ENCODE measurements at regions not wholly inside any gene's neighbourhood (a gene's known extent, or its start where the extent isn't known, plus 50 kb on each side); places are given as distances from the start of the nearest gene placed in this dataset.

- Histone ChIP-seq H3K27me3 (ENCODE audit: control insufficient read depth, insufficient read depth, low read length) (peaks cover 10% of the 10 kb centered on the region), H3K4me3 (ENCODE audit: low read depth, low read length) (peak overlapping the region; percentile 15), H3K36me3 (ENCODE audit: control insufficient read depth, insufficient read depth, low read length) (no peaks in the 10 kb centered on the region)
- TF ChIP-seq CTCF (IDR thresholded peaks at IDR 0.05; ENCODE audit: insufficient read depth, low read length, poor library complexity, severe bottlenecking): no peak
- DNase-seq (ENCODE audit: low read depth): peak; percentile 37
These were observed 277.6 kb downstream of the GATA3 start for GRCh38 chr10:8331896-8332729.

- no peak for TF ChIP-seq CTCF (IDR thresholded peaks at IDR 0.05; ENCODE audit: insufficient read depth, low read length, poor library complexity, severe bottlenecking)
- Histone ChIP-seq H3K36me3 (ENCODE audit: control insufficient read depth, insufficient read depth, low read length) (no peaks in the 10 kb centered on the region), H3K4me3 (ENCODE audit: low read depth, low read length) (peak overlapping the region; percentile 15), H3K27me3 (ENCODE audit: control insufficient read depth, insufficient read depth, low read length) (peaks cover 10% of the 10 kb centered on the region)
- no peak for DNase-seq (ENCODE audit: low read depth)
These were observed 278.2 kb downstream of the GATA3 start for GRCh38 chr10:8332730-8333111.

GRCh38 chr10:8334631-8335030 is 280.1 kb downstream of the GATA3 start:
- no peak for DNase-seq (ENCODE audit: low read depth)
- no peaks in the 10 kb centered on the region for H3K36me3 ChIP-seq (ENCODE audit: control insufficient read depth, insufficient read depth, low read length)
- TF ChIP-seq CTCF (IDR thresholded peaks at IDR 0.05; ENCODE audit: insufficient read depth, low read length, poor library complexity, severe bottlenecking): no peak
- no peak overlapping the region for H3K4me3 ChIP-seq (ENCODE audit: low read depth, low read length)
- peaks cover 10% of the 10 kb centered on the region for H3K27me3 ChIP-seq (ENCODE audit: control insufficient read depth, insufficient read depth, low read length)

- no peak for DNase-seq (ENCODE audit: low read depth)
These were observed 282.3 kb downstream of the GATA3 start for GRCh38 chr10:8336629-8337331.

GRCh38 chr10:8337332-8337651 is 282.8 kb downstream of the GATA3 start:
- H3K4me3 ChIP-seq (ENCODE audit: low read depth, low read length): no peak overlapping the region
- H3K27me3 ChIP-seq (ENCODE audit: control insufficient read depth, insufficient read depth, low read length): peaks cover 4% of the 10 kb centered on the region
- TF ChIP-seq CTCF (IDR thresholded peaks at IDR 0.05; ENCODE audit: insufficient read depth, low read length, poor library complexity, severe bottlenecking): no peak
- H3K36me3 ChIP-seq (ENCODE audit: control insufficient read depth, insufficient read depth, low read length): no peaks in the 10 kb centered on the region
- DNase-seq (ENCODE audit: low read depth): no peak

More at GRCh38 chr10:8336629-8337331, 282.3 kb downstream of the GATA3 start:
- H3K27me3 ChIP-seq (ENCODE audit: control insufficient read depth, insufficient read depth, low read length): peaks cover 6% of the 10 kb centered on the region
- no peaks in the 10 kb centered on the region for H3K36me3 ChIP-seq (ENCODE audit: control insufficient read depth, insufficient read depth, low read length)
- TF ChIP-seq CTCF (IDR thresholded peaks at IDR 0.05; ENCODE audit: insufficient read depth, low read length, poor library complexity, severe bottlenecking): no peak
- no peak overlapping the region for H3K4me3 ChIP-seq (ENCODE audit: low read depth, low read length)

Data from kidney epithelial cell (primary cell).